HUES6 (cell line): ENCODE measurements at regions not wholly inside any gene's neighbourhood (a gene's known extent, or its start where the extent isn't known, plus 50 kb on each side); places are given as distances from the start of the nearest gene placed in this dataset.

ENCODE experiments used
- H3K27ac ChIP-seq: 2 replicates; pipeline ENCODE4 v1.7.0; 2013; ENCODE audit warnings: low read depth, mild to moderate bottlenecking, low read length, inconsistent platforms
- H3K27me3 ChIP-seq: 2 replicates; pipeline ENCODE4 v1.6.1; 2013; ENCODE audit warnings: low read length; ENCODE audit not compliant: control insufficient read depth, insufficient read depth
- H3K36me3 ChIP-seq: 2 replicates; pipeline ENCODE4 v1.6.1; 2013; ENCODE audit warnings: low read length; ENCODE audit not compliant: control insufficient read depth, insufficient read depth
- H3K4me1 ChIP-seq: 2 replicates; pipeline ENCODE4 v1.6.1; 2013; ENCODE audit warnings: low read length; ENCODE audit not compliant: control insufficient read depth, insufficient read depth
- H3K4me3 ChIP-seq: 2 replicates; pipeline ENCODE4 v1.5.1; 2013; ENCODE audit warnings: low read depth, low read length
- H3K9ac ChIP-seq: one replicate; pipeline ENCODE4 v1.6.1; 2013; ENCODE audit warnings: mild to moderate bottlenecking, low read length
- H3K9me3 ChIP-seq: 2 replicates; pipeline ENCODE4 v1.6.1; 2013; ENCODE audit warnings: low read depth, low read length; ENCODE audit not compliant: control insufficient read depth, insufficient read depth

- H3K4me3 ChIP-seq: no peak overlapping the region
- no peaks in the 10 kb centered on the region for H3K9me3 ChIP-seq
- no peaks in the 10 kb centered on the region for H3K4me1 ChIP-seq
- H3K9ac ChIP-seq: no peak overlapping the region
- H3K27ac ChIP-seq: no peak overlapping the region
- H3K27me3 ChIP-seq: no peaks in the 10 kb centered on the region
- no peaks in the 10 kb centered on the region for H3K36me3 ChIP-seq
These were observed 63.7 kb downstream of the SPCS3 start for GRCh38 chr4:176383273-176384077.

GRCh38 chr4:176385601-176386000 lies 65.8 kb downstream of the SPCS3 start:
- H3K27ac ChIP-seq: no peak overlapping the region
- H3K4me1 ChIP-seq: no peaks in the 10 kb centered on the region
- H3K27me3 ChIP-seq: no peaks in the 10 kb centered on the region
- no peak overlapping the region for H3K4me3 ChIP-seq
- H3K9me3 ChIP-seq: no peaks in the 10 kb centered on the region
- no peaks in the 10 kb centered on the region for H3K36me3 ChIP-seq
- H3K9ac ChIP-seq: no peak overlapping the region

DNA sequence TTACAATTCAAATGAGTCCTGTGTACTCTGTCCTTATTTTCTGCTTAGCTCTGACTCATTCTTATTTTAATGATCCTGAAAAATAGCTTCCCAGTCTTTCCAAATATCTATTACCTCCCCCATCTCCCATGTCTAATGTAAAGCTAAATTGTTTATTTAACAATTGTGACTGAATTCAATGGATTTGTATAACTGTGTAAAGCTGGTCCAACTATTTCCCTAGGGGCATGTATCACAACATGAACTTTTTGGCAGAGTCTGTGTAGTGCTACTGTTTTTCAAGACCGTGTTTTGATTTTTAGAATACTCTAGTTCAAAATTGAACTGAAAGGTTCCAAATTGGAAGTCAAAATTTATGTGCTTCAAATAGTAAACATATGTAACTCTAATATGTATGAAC lies 67.8 kb downstream of the SPCS3 start:
- Histone ChIP-seq H3K27ac (no peak overlapping the region), H3K9me3 (no peaks in the 10 kb centered on the region), H3K4me3 (no peak overlapping the region), H3K4me1 (no peaks in the 10 kb centered on the region), H3K36me3 (no peaks in the 10 kb centered on the region), H3K9ac (no peak overlapping the region), H3K27me3 (no peaks in the 10 kb centered on the region)

DNA sequence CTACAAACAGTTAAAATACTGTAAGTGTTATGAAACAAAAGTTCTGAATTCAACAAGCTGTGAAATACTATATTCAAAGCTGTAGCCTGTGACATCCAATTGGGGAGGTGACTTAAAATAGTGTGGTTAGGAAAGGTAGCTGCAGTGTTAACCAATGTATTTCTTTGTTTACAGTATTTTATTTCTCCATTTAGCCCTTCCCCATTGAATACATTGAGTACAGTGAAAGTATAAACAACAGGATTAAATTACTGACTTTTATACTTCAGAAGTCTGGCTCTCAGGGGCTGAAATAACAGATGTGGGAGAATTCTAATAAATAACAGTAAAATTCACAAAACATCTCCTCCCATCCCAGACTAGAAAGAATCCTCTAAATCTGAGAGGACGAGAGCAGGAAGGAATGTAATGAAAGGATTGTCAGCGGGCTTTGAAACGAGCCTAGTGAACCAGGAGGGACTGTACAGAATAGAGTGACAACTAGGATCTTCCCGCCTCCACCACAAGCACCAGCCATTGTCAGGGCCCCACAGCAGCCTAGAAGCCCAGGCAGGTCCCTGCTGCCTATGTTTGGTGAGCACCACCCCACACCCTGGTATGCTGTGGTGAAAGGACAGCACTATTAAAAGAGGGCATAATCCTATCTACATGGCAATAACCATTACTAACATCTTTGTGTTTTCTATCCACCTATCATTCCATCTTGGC lies 73.7 kb downstream of the SPCS3 start:
- Histone ChIP-seq H3K36me3 (no peaks in the 10 kb centered on the region), H3K4me1 (no peaks in the 10 kb centered on the region), H3K9ac (no peak overlapping the region), H3K9me3 (no peaks in the 10 kb centered on the region), H3K27me3 (no peaks in the 10 kb centered on the region), H3K27ac (no peak overlapping the region), H3K4me3 (no peak overlapping the region)

- H3K9me3 ChIP-seq: no peaks in the 10 kb centered on the region
- no peaks in the 10 kb centered on the region for H3K36me3 ChIP-seq
- no peak overlapping the region for H3K4me3 ChIP-seq
- no peak overlapping the region for H3K9ac ChIP-seq
- no peaks in the 10 kb centered on the region for H3K27me3 ChIP-seq
- no peak overlapping the region for H3K27ac ChIP-seq
- no peaks in the 10 kb centered on the region for H3K4me1 ChIP-seq
These were observed 81.2 kb downstream of the SPCS3 start for GRCh38 chr4:176400816-176401461.

DNA sequence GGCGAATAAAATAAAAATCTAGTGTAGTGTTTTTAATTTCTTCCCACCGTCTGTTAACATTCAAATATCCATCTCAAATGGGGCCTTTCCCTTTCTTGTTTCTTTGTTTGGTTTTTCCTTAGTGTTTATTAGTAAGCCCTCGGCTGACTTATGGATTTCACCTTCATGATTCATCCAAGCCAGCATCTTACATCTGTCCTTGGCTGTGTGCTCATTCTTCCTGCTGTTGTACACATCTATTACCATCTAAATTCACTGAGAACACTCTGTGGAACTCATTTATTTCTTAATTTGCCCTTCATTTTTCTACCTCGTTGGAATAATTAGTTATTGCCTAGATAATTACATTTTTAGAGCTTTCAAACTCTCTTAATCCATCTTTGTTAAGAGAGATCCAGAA lies 84.9 kb downstream of the SPCS3 start:
- Histone ChIP-seq H3K27me3 (no peaks in the 10 kb centered on the region), H3K9ac (no peak overlapping the region), H3K36me3 (no peaks in the 10 kb centered on the region), H3K9me3 (no peaks in the 10 kb centered on the region), H3K4me3 (no peak overlapping the region), H3K27ac (no peak overlapping the region), H3K4me1 (no peaks in the 10 kb centered on the region)

GRCh38 chr4:176406297-176406696 lies 86.5 kb downstream of the SPCS3 start:
- Histone ChIP-seq H3K9me3 (no peaks in the 10 kb centered on the region), H3K27me3 (no peaks in the 10 kb centered on the region), H3K27ac (no peak overlapping the region)

GRCh38 chr4:176406736-176407135 lies 87.0 kb downstream of the SPCS3 start:
- H3K9me3 ChIP-seq: no peaks in the 10 kb centered on the region
- H3K9ac ChIP-seq: no peak overlapping the region
- no peaks in the 10 kb centered on the region for H3K36me3 ChIP-seq
- H3K27me3 ChIP-seq: no peaks in the 10 kb centered on the region
- no peak overlapping the region for H3K4me3 ChIP-seq
- no peaks in the 10 kb centered on the region for H3K4me1 ChIP-seq
- H3K27ac ChIP-seq: no peak overlapping the region

More at GRCh38 chr4:176406297-176406696, 86.5 kb downstream of the SPCS3 start:
- H3K9ac ChIP-seq: no peak overlapping the region
- H3K4me3 ChIP-seq: no peak overlapping the region
- no peaks in the 10 kb centered on the region for H3K36me3 ChIP-seq
- H3K4me1 ChIP-seq: no peaks in the 10 kb centered on the region

- Histone ChIP-seq H3K4me3 (no peak overlapping the region), H3K9me3 (no peaks in the 10 kb centered on the region), H3K4me1 (no peaks in the 10 kb centered on the region), H3K27ac (no peak overlapping the region), H3K9ac (no peak overlapping the region), H3K27me3 (no peaks in the 10 kb centered on the region), H3K36me3 (no peaks in the 10 kb centered on the region)
These were observed 89.9 kb downstream of the SPCS3 start for GRCh38 chr4:176409627-176410026.

DNA sequence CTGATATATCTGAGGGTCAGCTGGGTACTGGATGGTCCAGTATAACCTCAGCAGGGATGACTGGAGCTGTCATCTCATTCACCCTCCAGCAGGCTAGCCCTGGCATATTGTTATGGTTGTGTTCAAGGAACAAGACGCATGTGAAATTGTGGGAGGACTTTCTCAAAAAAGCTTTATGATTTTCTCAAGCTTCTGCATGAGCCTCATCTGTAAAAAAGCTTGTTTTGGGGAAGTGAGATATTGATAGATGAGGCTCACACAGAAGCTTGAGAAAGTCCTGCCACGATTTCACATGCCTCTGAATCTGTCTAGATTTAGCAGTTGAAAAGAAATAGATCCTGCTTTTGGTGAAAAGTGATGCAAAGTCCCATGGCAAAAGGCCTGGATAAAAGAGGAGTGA lies 93.4 kb downstream of the SPCS3 start:
- no peaks in the 10 kb centered on the region for H3K9me3 ChIP-seq
- no peak overlapping the region for H3K4me3 ChIP-seq
- H3K4me1 ChIP-seq: no peaks in the 10 kb centered on the region
- no peaks in the 10 kb centered on the region for H3K27me3 ChIP-seq
- no peak overlapping the region for H3K9ac ChIP-seq
- no peaks in the 10 kb centered on the region for H3K36me3 ChIP-seq
- no peak overlapping the region for H3K27ac ChIP-seq

GRCh38 chr4:176422001-176422400 lies 102.2 kb downstream of the SPCS3 start:
- Histone ChIP-seq H3K4me1 (no peaks in the 10 kb centered on the region), H3K36me3 (no peaks in the 10 kb centered on the region), H3K27me3 (no peaks in the 10 kb centered on the region)

More at GRCh38 chr4:176422001-176422400, 102.2 kb downstream of the SPCS3 start:
- H3K27ac ChIP-seq: no peak overlapping the region
- no peaks in the 10 kb centered on the region for H3K9me3 ChIP-seq
- no peak overlapping the region for H3K4me3 ChIP-seq
- no peak overlapping the region for H3K9ac ChIP-seq
